Suppressor macrophage treated with lipopolysaccharide for 4 hours (primary cell): ENCODE measurements at regions not wholly inside any gene's neighbourhood (a gene's known extent, or its start where the extent isn't known, plus 50 kb on each side); places are given as distances from the start of the nearest gene placed in this dataset.

ENCODE experiments used
- DNase-seq: peaks from one replicate; pipeline ENCODE4 v3.0.0-alpha.2; 2020

GRCh38 chr5:143870362-143870761, 58.4 kb downstream of the HMHB1 start:
- no peak for DNase-seq

- no peak for DNase-seq
These were observed 59.1 kb downstream of the HMHB1 start for GRCh38 chr5:143870871-143871632.

DNA sequence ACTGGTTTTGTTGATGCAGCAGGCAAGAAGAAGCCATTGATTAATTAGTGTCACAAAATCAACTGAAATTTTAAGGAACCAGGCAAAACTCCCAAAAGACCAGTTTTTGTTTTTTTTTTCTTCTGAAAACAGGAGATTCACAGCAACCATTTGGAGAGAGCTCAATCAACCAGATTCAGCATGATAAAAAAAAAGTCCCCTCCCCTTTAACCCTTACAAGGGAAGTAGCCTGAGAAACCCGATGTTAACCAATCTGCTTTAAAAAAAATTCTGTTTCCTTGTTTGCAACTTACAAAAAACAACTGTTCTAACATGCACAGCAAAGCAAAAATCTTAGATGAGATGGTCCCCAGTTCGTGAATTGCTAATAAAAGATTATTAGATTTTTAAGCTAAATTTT, 59.7 kb downstream of the HMHB1 start:
- DNase-seq, result no peak

DNA sequence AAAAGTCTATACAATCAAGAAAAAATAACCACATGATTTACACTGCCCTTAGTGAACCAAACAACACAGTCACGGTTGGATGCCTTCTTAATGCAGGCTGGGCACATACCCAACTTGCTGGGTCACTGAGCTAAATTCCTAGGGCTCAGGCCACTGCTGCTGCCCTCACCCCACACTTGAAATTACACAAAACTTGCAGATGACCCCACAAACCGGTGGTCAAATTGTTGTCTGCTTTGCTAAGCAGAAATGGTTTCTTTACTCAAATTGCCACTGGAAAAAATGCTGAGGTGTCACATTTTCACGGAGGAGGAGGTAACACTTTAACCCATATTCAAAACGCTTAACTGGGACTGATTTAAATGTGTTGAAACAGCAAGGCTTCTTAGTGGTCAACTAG, 62.4 kb downstream of the HMHB1 start:
- DNase-seq, result no peak

DNA sequence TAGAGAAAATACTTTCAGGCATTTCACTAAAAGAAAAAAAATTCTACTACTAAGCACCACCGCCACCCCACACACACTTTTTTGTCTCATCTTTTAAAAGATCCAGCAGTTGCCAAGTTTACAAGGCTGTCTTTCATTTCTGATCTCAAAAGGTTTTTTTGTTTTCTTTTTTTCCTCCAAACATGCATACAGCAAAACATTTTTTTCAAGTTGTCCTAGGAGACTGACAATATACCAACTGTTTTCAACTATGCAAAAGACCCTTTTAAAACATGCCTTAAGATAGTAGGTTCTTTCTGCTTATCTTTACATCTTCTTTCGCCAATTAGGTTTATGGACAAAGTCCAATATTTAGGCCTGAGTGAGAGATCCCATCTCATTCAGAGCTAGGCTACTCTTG, 65.2 kb downstream of the HMHB1 start:
- DNase-seq, result no peak

- no peak for DNase-seq
These were observed 66.5 kb downstream of the HMHB1 start for GRCh38 chr5:143878430-143878829.

GRCh38 chr5:143879646-143880045, 67.7 kb downstream of the HMHB1 start:
- DNase-seq, result no peak

- no peak for DNase-seq
These were observed 68.2 kb downstream of the HMHB1 start for GRCh38 chr5:143880178-143880577.

DNA sequence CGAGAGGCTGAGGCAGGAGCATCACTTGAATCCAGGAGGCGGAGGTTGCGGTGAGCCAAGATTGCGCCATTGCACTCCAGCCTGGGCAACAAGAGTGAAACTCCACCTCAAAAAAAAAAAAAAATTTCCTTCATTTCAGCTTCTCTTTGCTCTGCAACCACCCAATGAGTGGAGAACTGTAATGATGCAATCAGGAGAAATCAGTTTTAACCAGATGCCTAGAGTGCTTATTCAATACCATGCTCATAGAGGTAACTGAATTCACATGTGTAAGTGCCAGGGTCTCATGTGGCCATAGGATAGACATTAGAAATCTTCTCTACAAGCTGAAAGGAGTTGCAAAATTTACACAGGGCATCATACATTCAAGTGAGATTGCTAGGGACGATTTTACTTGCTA, 70.6 kb downstream of the HMHB1 start:
- DNase-seq, result no peak

DNA sequence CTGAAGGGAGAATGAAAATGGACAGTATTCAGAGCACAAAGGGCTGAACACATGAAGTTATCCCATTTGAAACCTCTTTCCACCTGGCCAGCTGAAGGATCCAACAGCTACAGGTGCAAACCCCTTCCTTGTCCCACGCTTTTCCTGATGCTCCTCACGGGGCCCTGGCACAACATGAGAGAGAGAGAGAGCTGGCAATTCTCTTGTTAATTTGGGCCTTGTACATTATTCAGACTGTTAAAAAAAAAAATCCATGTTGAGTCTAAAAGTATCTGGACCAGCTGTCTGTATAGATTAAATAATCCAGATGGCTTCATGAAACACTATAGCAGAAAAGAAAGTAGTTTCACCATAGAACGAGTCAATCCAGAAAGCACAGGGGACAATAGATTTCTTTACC, 74.1 kb downstream of the HMHB1 start:
- no peak for DNase-seq

DNA sequence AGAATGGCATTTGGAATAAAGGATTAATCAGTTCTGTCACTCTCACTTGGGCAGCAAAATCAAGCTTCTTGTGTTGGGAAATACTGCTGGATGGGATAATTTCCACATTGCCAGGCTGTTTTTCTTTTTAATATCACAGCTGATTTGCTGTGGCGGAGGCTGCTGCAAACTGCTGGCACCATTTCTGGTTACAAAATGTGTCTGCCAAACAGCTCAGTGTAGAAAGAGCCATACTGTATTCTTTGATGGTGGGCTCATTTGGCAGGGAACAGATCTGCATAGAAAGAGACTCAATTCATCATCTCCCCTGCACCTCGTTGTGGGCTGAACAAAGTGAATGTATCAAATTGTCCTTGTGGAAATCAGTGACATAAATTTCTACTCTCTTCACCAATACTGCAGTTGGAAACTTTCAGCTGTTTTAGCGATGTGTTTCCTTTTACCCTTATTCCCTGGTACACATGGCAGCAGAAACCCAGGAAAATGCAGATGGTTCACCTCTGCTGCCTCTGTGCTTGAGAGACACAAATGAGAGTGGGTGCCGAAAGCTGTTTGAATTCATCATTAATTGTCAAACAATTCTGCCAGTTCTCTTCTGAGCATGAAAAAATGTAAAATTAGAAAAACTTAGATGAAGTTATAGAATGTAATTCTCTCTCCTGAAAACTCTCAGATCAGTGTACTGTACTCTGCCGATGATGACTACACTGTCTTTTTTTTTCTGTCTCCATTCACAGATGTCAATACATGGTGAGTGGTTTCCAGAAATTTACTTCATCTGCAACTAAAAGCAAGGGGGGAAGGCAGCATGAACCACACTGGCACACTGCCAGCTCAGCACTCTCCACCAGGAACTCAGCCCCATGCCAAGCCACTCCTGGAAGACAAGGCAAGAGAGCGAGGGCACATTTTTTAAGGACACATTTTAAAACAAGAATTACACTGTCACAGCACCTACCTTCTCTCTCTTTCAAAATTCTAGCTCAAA, 75.0 kb downstream of the HMHB1 start:
- no peak for DNase-seq

GRCh38 chr5:143887903-143888665, 76.1 kb downstream of the HMHB1 start:
- DNase-seq, result no peak

DNA sequence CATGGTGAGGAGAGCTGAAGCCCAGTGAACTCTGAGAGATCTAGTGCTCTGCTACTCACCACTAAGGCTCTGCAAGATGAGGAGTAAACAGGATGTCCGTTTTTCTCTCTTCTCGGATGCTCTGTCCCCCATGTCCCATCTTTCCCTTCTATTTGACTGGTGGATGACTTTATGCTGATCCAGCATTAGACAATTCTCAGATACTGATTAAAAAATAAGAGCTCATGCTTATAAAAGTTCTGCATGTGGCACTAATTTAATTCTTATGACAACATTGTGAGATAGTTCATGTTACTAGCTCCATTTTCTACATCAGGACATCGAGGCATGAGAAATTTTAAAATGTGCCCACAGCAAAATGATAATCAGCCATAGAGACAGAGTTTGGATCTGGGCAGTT, 77.0 kb downstream of the HMHB1 start:
- no peak for DNase-seq

DNA sequence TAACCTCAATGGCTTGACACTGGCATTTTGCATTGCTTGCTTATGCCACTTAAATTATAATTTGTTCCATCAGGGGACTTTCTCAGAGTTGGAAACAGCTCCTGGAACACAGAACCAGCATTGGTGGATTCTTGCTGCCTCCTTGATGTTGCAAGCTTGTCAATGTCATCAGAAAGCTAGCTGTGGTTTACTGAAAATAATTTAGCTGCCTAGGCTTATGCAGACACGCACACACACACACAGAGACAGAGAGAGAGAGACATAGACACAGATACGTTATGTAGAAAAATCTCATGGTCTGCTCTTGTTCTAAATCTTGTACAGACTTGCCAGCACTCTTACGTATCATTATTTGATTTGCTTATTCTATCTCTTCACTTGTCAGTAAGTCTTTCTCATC, 78.0 kb downstream of the HMHB1 start:
- DNase-seq, result no peak

DNA sequence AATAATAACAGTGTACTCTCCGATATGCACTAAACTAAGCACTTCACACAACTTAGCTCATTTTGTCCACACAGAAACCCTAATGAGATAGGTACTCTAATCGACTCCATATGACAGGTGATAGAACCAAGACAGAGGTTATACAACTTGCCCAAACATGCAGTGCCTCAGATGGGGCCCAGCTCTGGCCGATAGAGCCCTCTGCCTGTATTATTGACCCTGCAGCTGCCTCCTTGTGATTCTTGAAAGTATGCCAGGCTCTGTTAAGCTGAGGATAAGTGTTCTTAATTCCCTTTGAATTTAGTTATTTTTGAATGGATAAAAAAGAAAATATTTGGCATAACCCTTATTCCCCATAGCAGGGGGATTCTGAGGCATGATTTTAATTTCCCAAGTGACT, 78.5 kb downstream of the HMHB1 start:
- no peak for DNase-seq

- no peak for DNase-seq
These were observed 80.3 kb downstream of the HMHB1 start for GRCh38 chr5:143892271-143892670.

DNA sequence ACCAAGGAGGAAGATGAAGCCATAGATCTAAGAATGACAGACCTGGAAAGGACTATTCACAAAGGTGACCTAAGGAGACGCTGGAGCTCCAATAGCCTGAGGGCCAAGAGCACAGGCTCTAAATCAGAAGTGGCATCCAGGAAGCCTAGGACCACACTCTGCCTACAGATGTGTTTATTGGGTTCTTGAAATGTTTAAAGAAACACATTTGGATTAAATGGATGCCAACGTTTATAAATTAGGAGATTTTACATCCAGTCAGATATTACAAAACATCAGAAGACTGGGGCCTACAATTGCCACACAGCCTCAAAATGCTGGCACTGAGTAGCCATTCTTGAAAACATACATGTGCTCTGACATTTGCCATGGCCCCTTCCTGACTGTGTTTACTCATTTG, 80.9 kb downstream of the HMHB1 start:
- DNase-seq, result no peak

GRCh38 chr5:143893638-143894037, 81.7 kb downstream of the HMHB1 start:
- no peak for DNase-seq

GRCh38 chr5:143896516-143896915, 84.6 kb downstream of the HMHB1 start:
- peak; percentile 20 for DNase-seq

- peak; percentile 35 for DNase-seq
These were observed 85.0 kb downstream of the HMHB1 start for GRCh38 chr5:143896966-143897365.

DNA sequence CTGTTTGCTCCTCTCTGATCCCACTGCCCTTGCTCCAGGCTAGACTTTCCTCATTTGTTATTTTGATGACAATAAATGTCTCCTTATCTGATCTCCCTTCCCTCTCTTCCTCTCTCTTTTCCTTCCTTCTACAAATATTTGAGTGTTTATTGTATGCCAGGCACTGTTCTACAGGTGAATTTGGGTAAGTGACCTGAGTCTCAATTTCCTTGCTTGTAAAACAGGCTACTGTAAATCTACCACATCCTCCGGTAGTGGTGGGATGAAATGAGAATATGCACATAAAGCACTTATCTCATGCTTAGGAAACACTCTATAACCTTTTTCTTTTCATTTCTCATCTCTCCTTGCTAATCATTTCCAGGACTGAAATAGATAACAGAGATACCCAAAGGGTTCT, 86.4 kb downstream of the HMHB1 start:
- no peak for DNase-seq

DNA sequence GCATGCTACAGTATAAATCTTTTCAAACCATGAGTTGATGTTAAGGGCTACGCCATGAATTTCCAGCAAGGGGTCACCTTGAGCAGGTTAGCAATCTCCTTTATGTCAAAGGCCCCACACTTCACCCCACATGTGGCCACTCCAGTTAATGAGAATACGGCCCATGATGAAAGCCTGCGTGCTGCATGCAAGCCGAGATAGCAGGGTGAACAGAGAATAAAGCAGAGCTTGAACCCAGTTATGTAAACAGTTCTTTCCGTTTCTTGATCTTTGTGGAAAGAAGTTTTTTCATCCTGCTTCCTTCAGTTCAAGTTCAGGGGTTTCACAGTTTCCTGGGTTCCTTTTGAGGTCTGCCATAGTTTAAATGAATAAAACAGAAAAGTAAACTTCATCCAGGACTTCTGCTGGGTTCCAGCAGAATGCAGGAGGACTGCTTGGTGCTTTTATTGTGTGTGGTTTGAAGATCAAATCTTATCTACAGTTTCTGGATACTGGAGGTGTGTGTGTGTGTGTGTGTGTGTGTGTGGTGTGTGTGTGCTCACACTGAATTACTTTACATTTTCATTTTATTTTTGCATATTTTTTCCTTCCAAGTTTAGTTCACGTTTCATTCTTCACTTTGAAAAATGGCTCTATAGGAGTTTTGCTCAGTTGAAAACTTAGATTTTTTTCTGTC, 87.1 kb downstream of the HMHB1 start:
- no peak for DNase-seq

- no peak for DNase-seq
These were observed 97.0 kb downstream of the HMHB1 start for GRCh38 chr5:143908959-143909358.
